ENCODE measurements at regions not wholly inside any gene's neighbourhood (a gene's known extent, or its start where the extent isn't known, plus 50 kb on each side); places are given as distances from the start of the nearest gene placed in this dataset.

DNA sequence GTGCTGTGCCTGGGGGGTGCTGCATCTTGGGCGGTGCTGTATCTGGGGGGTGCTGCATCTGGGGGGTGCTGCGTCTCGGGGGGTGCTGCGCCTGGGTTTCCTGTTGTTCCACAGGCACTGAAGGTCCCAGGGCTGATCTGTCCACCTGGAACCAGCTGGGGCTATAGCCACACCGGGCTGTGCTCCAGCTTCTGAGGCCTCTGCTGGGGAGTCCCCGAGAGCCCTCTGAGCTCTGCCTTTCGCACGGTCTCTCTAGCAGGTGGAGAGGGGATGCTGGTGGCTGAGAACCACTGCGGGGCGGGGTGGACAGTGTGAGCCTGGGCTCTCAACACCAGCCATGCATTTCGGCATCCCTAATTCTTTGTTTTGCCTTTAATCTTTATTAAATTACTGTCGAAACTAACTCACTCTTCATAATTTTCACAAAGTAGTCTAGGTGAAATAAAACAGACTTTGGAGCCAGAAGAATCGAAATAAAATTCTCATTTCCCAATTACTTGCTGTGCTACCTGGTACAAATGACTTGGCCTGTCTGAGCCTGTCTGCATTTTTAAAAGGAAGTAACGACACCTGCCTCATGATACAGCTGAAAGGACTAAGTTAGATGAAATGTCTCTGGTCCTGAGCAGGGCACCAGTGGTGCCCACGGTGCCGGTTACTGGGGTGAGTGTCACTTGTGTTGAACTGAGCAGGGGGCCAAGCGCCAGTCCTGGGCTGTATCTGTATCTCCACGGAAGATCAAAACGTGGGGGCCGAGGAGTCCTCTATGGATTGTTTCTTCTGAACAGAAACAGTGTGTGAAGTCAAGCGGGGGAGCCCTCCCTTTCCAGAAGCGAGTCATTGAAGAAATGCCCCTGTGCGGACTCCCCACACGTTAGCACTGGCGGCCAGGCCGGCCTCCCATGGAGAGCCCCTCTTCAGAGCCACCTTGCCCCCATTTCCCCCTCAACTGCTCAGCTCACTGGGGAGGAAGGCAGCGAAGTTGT is 142.0 kb downstream of the ASB1 start:
- DNase-seq (no peak), ATAC-seq (no peak)
- Histone ChIP-seq H3K36me3 (no peaks in the 10 kb centered on the region), H3K4me3 (no peak overlapping the region), H3K27me3 (peaks cover 0 to 22% (median 0%) of the 10 kb centered on the region in 9 donors), H3K9me3 (no peaks in the 10 kb centered on the region), H3K27ac (peak overlapping the region in 1 of 12 donors; percentile 49), H3K4me1 (no peaks in the 10 kb centered on the region)
- TF ChIP-seq, protein P1, sequence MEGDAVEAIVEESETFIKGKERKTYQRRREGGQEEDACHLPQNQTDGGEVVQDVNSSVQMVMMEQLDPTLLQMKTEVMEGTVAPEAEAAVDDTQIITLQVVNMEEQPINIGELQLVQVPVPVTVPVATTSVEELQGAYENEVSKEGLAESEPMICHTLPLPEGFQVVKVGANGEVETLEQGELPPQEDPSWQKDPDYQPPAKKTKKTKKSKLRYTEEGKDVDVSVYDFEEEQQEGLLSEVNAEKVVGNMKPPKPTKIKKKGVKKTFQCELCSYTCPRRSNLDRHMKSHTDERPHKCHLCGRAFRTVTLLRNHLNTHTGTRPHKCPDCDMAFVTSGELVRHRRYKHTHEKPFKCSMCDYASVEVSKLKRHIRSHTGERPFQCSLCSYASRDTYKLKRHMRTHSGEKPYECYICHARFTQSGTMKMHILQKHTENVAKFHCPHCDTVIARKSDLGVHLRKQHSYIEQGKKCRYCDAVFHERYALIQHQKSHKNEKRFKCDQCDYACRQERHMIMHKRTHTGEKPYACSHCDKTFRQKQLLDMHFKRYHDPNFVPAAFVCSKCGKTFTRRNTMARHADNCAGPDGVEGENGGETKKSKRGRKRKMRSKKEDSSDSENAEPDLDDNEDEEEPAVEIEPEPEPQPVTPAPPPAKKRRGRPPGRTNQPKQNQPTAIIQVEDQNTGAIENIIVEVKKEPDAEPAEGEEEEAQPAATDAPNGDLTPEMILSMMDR (IDR thresholded peaks at IDR 0.05) = no peak
- TF ChIP-seq POLR2A (IDR thresholded peaks at IDR 0.05) = no peak
- intact Hi-C loops (cut with DNase I) = no loop called here
- WGBS, 4 donors = 76 to 82% (median 79%) methylated on average over 21 to 27 of the region's 27 CpGs

DNA sequence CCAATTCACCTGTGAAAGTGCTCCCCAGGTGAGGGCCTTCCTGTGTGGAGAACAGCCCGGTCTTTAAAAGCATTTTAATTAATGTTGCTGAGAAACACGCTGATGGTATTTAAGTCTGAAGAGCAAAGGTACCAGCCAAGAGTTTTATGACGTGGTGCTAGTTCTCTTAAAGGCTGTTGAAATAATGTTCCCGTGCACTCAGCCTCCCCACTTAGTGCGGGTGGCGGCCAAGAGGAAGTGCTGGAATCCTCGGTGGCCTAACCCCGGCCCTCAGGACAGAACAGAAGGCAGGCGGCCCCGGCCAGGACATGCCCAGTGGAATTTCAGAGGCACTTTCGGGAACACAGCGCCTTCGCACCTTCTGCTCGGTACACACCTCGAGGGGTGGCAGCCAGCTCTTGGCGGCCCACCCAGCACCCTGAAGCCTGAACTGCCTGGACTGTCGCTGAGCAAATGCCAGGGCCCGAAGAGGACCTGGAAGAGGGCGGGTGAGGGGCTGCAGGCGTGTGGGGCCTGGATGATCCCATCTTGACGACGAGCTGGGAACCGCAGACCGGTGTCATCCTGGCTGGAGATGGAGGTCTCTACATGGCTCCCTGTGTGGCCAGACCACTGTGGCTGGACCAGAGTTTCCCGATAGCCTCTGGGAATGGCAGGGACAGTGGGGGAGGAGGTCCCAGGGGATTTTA is 142.9 kb downstream of the ASB1 start:
- Histone ChIP-seq H3K36me3 (no peaks in the 10 kb centered on the region), H3K27ac (peak overlapping the region in 1 of 12 donors; percentile 54), H3K4me1 (no peaks in the 10 kb centered on the region), H3K27me3 (peaks cover 0 to 13% (median 0%) of the 10 kb centered on the region in 9 donors), H3K9me3 (no peaks in the 10 kb centered on the region), H3K4me3 (no peak overlapping the region)
- intact Hi-C loops (cut with DNase I) = no loop called here
- peak in 1 of 5 donors; percentile 82 for DNase-seq
- peak in 3 of 4 donors; percentile 78 to 92 (median 86) for ATAC-seq
- 76 to 83% (median 77%) methylated on average over 25 of the region's 25 CpGs for WGBS, 4 donors
- no peak for TF ChIP-seq POLR2A (IDR thresholded peaks at IDR 0.05)
- TF ChIP-seq, protein P1 (IDR thresholded peaks at IDR 0.05) = no peak

- DNase-seq (no peak), ATAC-seq (no peak)
- no peak for TF ChIP-seq POLR2A (IDR thresholded peaks at IDR 0.05)
- TF ChIP-seq, protein P1 (IDR thresholded peaks at IDR 0.05) = no peak
- Histone ChIP-seq H3K4me3 (no peak overlapping the region), H3K36me3 (no peaks in the 10 kb centered on the region), H3K27ac (no peak overlapping the region), H3K27me3 (peaks cover 0 to 13% (median 0%) of the 10 kb centered on the region in 9 donors), H3K4me1 (no peaks in the 10 kb centered on the region), H3K9me3 (no peaks in the 10 kb centered on the region)
- intact Hi-C loops (cut with DNase I) = no loop called here
- WGBS, 4 donors = 81 to 83% (median 82%) methylated on average over 8 to 10 of the region's 10 CpGs
These were observed 143.7 kb downstream of the ASB1 start for GRCh38 chr2:238570391-238570790.

- H3K9me3 ChIP-seq = no peaks in the 10 kb centered on the region
- 75 to 82% (median 78%) methylated on average over 13 to 17 of the region's 17 CpGs for WGBS, 4 donors
- no peak overlapping the region for H3K27ac ChIP-seq
- no peak for ATAC-seq
- no peak for DNase-seq
- no peaks in the 10 kb centered on the region for H3K4me1 ChIP-seq
- peaks cover 0 to 13% (median 0%) of the 10 kb centered on the region in 9 donors for H3K27me3 ChIP-seq
- TF ChIP-seq POLR2A (IDR thresholded peaks at IDR 0.05) = no peak
- TF ChIP-seq, protein P1 (IDR thresholded peaks at IDR 0.05) = no peak
- intact Hi-C loops (cut with DNase I) = no loop called here
- no peak overlapping the region for H3K4me3 ChIP-seq
- H3K36me3 ChIP-seq = no peaks in the 10 kb centered on the region
These were observed 144.2 kb downstream of the ASB1 start for GRCh38 chr2:238570926-238571325.
